ENCODE measurements at regions not wholly inside any gene's neighbourhood (a gene's known extent, or its start where the extent isn't known, plus 50 kb on each side); places are given as distances from the start of the nearest gene placed in this dataset.

DNA sequence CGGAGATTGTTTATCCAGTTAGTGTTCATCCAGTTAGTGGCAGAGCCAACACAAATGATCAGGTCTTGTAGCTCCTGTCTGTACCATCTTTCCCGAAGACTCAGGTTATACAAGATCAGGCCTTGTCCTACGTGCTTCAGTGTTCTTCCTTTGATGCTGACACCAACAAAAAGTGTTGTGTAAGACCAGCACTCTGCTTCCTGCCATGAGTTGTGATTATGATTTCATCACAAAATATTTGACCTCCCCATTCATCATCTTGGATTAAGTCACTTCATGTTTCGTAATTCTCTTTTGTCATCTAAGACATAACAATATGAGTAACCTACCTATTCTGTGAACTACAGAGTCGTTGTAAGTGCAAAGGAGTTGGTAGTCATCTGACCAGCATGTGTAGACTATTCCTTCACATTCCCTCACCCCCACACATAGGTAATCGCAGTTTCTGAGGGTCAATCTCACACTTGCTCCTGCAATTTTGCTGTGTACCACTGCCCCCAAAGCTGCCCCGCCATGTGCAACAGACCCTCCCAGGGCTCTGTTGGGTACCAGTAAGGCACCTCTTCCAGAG is 135.6 kb upstream of the SLC22A23 start:
- no peak for DNase-seq (ENCODE audit: low spot score)

DNA sequence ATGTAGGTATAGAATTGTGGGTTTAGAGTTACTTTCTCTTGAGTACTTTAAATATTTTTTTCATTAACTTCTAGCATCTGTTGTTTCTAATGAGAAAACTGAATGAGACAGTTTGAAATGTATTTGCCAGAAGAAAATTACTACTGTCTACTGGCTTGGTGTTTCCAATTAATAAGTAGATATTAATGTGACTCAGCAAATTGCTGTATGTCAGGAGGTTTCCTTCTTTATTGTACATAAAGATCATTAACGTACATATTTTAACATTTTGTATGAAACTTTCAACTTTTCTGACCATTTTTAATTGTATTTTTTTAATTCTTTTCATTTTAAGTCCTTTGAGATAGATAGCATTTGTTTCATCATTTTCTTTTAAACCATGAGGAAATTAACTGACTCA is 135.1 kb upstream of the SLC22A23 start:
- no peak for DNase-seq (ENCODE audit: low spot score)

DNA sequence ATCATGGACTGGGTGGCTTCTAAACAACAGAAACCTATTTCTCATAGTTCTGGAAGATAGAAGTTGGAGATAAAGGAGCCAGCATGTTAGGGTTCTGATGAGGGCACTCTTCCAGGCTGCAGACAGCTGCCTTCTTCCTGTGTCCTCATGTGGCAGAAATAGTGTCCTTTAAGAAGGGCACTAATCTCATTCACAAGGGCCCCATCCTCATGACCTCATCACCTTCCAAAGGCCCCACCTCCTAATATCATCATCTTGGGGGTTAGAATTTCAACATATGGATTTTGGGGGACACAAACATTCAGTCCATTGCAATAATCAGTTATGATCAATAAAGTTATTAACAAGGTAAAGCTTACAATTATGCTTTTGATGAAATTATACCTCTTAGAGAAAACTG is 130.8 kb upstream of the SLC22A23 start:
- DNase-seq (ENCODE audit: low spot score) = no peak

DNA sequence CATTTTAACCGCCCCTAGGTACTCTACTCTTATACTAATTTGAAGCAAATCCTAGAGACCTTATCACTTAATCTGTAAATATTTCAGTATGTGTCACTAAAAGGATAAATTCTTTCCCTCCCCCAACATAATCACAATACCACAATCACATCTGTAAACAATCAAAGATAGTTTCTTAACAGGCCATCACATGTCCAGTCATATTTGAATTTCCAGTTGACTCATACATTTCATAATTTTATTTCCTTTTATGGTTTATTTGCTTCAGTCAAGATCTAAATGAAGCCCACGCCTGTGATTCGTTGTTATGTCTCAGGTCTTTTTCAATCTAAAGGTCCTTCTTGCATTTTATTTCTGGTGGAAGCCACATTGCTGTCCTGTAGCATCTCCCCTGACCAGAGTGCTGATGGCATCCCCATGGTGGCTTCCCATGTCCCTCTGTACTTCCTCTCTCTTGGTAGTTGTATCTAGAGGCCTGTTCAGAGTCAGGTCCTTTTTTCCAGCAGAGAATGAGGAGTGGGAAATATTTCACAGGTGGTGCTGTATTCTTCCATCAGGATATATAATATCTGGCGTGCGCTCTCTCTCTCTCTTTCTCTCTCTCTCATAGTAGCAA is 128.6 kb upstream of the SLC22A23 start:
- DNase-seq (ENCODE audit: low spot score) = no peak

DNA sequence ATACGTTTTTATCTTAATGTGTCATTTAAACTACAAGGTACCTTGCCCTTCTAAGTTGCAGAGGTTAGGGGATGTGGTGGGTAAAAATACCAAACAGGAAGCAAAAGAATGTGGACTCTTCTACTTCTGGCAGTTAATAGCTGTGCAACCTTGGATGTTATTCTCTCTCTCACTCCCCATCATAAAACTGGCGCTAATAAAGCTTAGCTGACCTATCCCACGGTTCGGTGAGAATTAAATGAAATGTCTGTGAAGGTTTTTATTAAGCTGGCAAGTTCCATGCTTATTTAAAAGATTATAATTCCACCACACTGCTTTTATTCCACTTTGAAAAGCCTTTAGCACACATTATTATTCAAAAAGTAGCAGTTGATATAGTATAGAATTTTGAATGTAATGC is 127.8 kb upstream of the SLC22A23 start:
- DNase-seq (ENCODE audit: low spot score) = no peak

DNA sequence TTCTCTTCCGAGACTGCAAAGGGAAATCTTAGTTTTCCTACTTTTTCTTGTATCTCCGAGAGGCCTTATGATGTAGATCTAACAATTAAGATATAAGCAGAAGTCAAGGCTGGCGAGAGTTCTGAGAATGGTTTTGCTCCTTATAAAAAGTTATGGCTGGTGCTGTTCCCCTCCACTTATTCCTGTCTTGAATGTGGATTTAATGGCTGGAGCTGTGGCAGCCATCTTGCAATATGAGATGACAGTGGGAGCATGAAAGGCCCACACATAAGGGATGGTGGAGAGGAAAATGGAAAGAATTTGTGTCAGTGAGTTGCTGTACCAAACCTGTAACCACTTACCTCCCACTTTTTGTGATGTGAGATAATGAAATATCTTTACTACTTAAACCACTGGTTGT is 124.6 kb upstream of the SLC22A23 start:
- no peak for DNase-seq (ENCODE audit: low spot score)

DNA sequence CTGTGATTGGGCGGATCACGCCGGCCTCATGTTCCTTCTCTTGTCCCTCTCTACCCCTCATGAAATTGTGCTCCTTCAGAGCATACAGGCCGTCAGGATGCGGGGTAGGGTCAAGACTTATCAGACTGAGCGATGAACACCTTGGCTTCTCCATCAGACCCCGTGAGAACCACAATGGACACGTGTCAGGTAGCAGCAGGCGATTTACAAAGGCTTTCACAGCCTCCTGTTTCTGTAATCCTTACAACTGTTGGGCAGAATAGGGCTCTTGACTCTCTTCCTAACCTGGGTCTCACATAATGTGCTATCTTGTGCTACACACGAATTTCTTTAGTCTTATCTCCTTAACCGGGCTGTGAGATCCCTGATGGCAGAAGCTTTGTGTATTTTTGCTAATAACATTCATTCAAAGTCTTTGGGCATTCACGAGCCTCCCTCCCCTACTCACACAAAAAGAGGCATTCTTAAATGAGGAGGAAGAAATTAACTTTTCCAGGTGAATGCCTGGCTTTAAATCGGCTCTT is 122.9 kb upstream of the SLC22A23 start:
- no peak for DNase-seq (ENCODE audit: low spot score)

DNA sequence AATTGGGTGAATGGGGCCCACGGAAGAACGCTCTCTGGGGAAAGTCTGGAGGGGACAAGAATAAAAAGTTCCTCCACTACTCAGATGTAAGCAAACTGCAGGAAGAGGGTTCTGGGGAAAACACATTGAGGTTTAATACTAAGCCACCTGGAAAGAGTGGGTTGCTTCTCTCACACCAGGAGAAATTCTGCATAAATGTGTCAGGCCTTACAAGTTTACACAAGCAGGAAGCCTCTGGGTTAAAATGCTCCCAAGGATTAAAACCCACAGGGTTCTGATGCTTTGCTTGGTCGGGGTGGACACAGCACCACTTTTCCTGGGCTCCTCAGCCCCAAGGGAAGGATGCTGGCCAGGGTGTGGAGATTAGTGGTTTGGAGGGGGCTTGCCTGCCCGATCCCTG is 122.1 kb upstream of the SLC22A23 start:
- no peak for DNase-seq (ENCODE audit: low spot score)

DNA sequence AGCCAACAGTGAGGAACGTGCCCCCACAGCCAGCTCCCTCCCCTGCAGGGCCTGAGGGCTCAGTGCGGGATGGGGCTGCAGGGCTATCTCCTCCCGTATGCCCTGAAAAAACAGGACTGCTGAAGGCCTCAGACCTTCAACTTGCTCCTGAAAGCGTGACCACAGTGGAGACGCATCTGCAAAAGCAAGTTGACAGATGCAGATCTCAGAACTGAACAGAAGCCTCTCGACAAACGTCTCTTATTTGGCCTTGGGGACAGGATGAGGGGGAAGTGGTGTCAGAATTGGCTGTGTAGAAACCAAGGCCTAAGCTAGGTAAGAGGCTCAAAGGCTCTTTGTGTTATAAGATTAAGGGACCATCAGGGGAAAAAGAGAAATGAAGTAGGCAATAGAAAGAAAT is 120.7 kb upstream of the SLC22A23 start:
- no peak for DNase-seq (ENCODE audit: low spot score)

DNA sequence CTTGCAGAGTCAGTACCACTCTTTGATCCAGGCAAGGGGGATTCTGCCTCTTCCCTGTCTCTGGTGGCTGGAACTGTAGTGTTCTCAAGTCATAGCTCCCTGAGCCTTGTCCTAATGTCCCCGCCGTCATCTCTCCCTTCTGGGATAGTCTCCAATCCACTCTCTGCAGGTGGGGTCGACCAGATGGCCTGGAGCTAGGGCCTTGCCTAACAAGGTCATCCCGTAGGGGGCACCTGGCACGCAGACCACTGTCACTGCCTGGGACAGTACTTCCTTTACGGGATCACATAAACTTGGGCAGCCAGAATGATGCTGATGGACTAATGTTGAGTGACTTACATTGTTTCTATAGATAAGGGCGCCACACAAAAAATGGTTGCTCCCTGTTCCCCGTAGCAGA is 118.9 kb upstream of the SLC22A23 start:
- DNase-seq (ENCODE audit: low spot score) = no peak

DNA sequence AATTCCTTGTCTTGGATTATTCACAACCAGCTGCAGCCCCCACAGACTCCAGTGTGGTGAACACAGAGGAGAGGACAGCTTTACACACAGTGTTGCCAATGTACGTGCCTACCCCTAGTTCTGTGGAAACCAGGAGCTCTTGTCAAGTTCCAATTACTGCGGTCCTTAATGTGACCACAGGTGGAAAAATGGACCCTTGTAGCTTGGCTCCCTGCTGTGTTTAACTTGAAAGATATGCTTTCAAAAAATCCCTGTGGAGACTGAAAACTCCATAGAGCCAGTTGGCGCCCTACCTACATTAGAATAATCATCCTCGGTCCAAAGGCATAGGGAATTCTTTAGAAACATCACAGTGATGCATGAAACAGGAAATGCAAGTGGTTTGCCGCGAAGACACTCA is 118.3 kb upstream of the SLC22A23 start:
- no peak for DNase-seq (ENCODE audit: low spot score)

DNA sequence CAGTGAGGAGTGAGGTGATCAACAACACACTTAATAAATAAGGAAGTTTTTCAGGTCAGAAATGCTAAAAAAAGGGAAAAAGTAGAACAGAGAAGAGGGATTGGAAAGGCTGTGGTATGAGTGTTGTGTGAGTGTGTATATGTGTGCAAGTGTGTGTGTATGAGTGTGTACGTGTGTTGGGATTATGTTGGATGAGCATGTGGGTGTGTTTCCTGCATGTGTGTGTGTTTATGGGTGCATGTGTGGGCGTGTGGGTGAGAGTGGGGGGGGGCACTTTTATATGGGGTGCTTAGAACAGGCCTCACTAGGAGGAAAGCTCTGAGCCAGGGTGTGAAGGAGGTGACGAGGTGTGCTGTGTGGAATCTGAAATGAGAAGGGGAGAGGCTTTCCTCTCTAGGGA is 116.8 kb upstream of the SLC22A23 start:
- DNase-seq (ENCODE audit: low spot score) = no peak

DNA sequence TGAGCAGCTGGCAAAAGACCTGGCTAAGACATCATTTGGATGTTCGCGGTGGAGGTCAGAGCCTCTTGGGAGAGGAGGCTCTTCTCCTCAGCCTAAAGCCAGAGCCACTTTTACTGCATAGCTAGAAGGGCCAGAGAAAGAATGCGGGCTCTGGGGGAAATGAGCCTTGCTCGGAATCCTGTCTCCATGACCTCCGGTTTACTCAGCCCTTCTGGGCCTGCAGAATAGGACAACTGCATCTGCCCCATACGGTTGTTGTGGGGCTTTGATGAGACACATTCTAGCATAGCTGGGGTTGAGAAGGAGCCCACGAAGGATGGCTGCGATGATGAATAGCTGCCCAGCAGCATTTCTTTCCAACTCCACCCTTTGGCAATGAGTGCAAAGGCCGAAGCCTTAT is 115.0 kb upstream of the SLC22A23 start:
- no peak for DNase-seq (ENCODE audit: low spot score)

DNA sequence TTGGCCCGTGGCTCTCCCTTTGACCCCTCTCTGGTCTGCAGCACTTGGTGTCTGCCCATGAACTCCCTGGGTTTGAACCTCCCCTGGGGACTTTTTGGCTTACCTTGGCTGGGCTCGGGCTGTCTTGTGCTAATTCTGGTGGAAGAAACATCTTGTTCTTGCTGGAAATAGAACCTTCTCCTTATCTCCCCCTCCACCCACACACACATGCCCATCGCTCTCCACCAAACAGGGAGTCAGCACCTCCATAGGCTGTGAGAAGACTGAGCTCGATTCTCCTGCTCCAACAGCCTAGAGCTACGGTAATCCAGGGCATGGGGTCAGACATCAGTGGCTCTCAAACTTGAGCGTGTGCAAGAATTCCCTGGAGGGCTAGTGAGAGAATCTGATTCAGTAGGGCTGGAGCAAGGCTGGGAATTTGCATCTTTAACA is 114.4 kb upstream of the SLC22A23 start:
- DNase-seq (ENCODE audit: low spot score) = no peak

DNA sequence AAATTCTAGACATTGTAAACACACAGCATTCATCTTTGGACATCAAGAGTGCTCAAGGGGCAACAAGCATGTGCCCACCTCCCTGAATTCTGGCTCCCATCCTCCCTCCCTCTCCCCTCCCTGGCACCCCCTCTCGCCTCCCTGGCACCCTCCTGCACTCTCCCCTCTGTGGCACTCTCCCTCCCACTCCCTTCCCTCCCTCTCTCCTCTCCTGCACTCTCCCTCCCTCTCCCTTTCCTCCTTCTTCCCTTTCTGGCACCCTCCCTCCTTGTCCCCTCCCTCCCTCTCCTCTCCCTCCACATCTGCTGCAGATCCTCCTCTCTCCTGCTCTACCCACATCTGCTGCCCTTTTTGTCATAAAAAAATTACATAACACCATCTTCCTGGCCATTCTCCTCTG is 113.0 kb upstream of the SLC22A23 start:
- DNase-seq (ENCODE audit: low spot score) = no peak

DNA sequence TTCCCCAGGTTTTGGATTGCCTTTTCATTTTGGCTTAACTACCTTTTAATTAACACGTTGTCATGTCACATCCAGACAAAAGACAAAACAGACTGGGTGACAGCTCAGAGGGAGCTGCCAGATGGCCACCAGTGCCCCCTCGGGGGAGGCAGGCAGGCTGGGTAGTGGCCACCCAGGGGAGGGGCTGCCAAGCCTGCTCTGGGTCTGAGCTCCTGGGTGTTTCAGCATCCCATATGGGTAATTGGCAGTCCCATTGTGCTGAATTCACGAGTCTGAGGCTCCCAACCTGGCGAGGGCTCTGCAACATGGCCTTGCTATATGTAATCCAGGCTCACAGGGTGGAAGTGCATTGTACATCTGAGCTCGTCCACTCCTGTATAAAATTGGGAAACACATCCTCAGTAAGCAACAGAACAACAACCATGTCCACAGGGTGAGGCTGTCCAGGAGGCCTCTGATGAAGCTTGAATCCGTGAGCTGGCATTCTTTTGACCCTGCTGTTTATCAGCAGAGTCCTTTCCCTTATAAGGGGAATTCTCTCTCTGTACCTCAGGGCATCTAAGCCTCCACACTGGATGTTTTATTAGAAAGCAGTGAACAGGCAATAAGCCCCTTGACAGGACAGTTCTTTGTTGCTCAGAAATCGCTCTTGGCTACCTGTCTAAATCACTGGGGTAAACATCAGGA is 111.7 kb upstream of the SLC22A23 start:
- no peak for DNase-seq (ENCODE audit: low spot score)

DNA sequence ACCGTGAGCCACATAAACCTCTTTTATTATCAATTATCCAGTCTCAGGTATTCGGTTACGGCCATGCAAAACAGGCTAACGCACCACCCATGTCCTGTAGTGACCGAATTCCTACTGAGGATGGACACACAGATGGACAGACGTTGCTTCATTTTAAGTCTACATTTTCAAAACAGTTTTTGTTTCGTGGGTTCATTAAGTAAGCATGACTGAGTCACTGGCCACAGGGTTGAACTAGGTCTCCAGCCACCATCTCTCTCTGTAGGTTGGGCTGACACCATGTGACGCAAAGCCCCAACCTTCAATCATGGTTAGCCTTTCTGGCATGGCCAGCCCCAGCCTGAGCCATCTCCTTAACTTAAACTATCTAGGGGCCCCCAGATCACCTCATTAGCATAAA is 110.0 kb upstream of the SLC22A23 start:
- DNase-seq (ENCODE audit: low spot score) = no peak

DNA sequence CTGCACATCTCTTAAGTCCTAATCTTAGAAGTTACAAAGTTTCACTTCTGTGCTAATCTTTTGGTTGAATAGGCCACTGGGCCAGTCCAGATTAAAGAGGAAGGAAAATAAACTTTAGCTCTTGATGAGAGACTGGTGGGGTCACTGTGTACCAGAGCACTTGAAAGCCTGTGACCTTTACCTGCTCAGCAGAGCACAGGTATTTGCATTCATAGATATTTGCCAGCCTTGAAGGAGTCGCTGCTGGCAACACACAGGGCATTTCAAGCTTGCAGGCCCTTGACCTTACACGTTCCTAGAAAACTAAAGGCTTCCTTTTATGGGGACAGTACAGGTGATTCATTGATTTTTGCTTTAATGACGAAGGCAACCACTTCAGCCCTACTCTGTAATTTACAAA is 108.4 kb upstream of the SLC22A23 start:
- no peak for DNase-seq (ENCODE audit: low spot score)

DNA sequence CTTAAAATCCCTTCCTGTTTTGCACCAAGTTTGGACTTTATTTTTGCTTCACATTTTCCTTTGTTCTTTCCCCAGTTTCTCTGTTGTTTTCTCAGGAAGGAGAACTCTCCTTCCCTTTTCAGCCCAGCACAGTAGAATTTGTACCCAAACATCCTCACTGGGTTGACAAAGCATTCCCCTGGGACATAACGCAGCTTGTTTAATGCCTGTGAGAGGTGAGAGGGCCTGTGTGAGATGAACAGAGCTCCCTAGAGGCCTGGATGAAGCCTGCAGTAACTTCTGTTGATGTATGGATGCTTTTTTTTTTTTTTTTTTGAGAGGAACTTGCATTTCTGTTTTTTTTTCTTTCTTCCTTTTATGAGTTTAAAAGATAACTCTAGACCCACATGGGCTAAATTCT is 104.9 kb upstream of the SLC22A23 start:
- DNase-seq (ENCODE audit: low spot score) = no peak

DNA sequence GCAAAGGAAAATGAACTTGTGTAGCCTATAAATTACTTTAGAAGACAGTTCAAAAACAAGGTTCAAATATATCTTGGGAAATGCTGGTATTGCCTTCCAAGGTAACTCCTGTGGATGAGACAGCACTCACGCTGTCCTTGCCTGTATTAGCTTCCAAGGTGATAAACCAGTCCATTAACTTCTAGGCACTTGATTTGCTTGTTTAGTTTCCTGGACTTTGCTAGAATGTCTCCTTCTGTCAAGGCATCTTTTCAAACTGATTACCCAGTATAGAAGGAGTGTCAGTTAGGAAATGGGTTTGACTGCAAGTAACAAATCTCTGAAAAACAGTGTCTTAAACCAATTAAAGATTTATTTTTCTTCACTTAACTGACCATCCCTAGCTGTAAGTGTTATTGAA is 103.4 kb upstream of the SLC22A23 start:
- DNase-seq (ENCODE audit: low spot score) = no peak

DNA sequence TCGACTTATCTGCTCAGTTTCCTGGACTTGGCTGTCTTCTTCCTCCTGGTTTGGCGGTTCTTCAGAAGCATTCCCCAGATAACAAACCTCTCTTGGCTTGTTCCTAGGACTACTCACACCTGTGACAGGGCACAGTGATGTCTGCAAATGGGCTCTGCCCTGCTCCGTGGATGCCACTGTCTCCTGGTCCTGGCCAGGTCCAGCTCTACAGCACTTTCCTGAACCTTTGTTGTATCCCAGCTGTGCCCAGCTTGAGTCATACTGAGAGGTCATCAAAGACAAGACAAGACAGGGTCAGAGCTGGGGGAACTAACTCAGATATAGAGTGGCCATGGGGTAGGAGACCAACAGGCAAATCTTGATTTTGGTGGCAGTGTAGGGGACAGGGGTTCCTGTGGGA is 102.7 kb upstream of the SLC22A23 start:
- DNase-seq (ENCODE audit: low spot score) = no peak

DNA sequence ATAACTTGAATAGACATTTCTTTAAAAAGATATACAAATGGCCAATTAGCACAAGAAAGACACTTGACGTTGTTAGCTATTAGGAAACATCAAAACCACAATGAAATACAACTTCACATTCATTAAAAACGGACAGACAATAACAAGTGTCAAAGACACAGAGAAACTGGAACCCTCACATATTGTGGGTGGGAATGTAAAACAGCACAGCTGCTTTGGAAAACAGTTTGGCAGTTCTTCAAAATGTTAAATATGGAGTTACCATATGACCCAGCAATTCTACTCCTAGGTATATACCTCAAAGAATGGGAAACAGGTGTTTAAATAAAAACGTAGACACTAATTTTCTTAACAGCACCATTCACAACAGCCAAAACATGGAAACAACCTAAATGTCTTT is 100.5 kb upstream of the SLC22A23 start:
- DNase-seq (ENCODE audit: low spot score) = no peak

DNA sequence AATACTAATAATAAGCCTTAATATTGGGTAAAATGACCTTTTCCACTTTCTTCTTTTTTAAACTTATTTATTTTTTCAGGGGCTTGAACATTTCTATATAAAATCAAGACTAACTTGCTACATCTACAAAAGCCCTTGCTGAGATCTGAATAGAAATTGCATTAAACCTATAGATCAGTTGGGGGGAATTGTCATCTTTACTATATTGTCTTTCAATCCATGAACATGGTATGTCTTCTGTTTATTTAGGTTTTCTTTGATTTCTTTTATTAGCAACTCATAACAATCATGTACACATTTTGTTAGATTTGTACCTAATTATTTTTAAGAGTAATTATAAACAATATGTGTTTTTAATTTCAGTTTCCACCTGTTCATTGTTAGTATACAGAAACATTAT is 96.4 kb upstream of the SLC22A23 start:
- no peak for DNase-seq (ENCODE audit: low spot score)
